ENCODE measurements at regions not wholly inside any gene's neighbourhood (a gene's known extent, or its start where the extent isn't known, plus 50 kb on each side); places are given as distances from the start of the nearest gene placed in this dataset.

DNA sequence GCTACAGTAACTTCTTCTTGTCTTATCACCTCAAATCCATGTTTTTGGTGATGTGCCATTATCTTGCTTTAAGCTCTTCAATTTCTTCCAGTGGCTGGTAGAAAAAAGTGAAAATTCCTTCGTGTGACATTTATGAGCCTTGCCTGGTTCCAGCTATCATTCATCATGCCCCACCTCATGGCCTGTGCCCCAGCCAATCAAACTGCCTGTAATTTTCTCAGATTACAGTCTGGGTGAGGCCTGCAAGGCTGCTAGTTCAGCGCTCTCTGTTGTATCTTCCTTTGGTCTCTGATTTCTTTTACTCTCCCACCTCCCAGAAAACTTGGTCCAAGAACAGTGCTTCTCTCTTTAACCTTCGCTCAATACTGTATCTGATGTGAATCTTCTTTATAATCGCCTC, 249.3 kb upstream of the ZNF717 start:
- no peak for DNase-seq (ENCODE audit: extremely low spot score, unreplicated experiment)
- no peaks in the 10 kb centered on the region for H3K36me3 Mint-ChIP-seq (ENCODE audit: unreplicated experiment)

DNA sequence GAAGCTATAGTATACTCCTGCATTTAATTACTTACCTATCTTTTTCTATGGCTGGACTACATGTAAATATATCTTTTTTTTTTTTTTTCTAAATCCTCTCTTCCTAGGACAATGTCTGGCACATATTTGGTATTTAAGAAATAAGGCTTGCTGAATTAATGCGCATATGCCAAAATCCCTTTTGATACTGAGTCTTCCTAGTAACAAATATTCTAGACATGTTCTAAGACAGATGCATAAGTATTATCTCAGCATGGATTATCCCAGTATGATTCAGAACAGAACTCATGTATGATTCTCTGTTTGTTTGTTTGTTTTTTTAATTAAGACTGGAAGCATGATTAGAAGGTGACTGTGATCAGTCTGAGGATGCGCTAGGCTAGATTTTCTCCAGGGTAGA, 249.8 kb upstream of the ZNF717 start:
- Mint-ChIP-seq H3K27ac (ENCODE audit: unreplicated experiment) (no peak overlapping the region), H3K4me1 (ENCODE audit: unreplicated experiment) (peaks cover 3% of the 10 kb centered on the region), H3K4me3 (ENCODE audit: unreplicated experiment) (no peak overlapping the region)

More for the DNA sequence above, 249.3 kb upstream of the ZNF717 start:
- Mint-ChIP-seq H3K27ac (ENCODE audit: unreplicated experiment) (no peak overlapping the region), H3K4me3 (ENCODE audit: unreplicated experiment) (no peak overlapping the region), H3K27me3 (ENCODE audit: unreplicated experiment) (no peaks in the 10 kb centered on the region), H3K4me1 (ENCODE audit: unreplicated experiment) (peaks cover 3% of the 10 kb centered on the region), H3K9me3 (ENCODE audit: unreplicated experiment) (peaks cover 3% of the 10 kb centered on the region)
- TF ChIP-seq, protein P1, sequence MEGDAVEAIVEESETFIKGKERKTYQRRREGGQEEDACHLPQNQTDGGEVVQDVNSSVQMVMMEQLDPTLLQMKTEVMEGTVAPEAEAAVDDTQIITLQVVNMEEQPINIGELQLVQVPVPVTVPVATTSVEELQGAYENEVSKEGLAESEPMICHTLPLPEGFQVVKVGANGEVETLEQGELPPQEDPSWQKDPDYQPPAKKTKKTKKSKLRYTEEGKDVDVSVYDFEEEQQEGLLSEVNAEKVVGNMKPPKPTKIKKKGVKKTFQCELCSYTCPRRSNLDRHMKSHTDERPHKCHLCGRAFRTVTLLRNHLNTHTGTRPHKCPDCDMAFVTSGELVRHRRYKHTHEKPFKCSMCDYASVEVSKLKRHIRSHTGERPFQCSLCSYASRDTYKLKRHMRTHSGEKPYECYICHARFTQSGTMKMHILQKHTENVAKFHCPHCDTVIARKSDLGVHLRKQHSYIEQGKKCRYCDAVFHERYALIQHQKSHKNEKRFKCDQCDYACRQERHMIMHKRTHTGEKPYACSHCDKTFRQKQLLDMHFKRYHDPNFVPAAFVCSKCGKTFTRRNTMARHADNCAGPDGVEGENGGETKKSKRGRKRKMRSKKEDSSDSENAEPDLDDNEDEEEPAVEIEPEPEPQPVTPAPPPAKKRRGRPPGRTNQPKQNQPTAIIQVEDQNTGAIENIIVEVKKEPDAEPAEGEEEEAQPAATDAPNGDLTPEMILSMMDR (IDR thresholded peaks at IDR 0.05) = no peak

DNA sequence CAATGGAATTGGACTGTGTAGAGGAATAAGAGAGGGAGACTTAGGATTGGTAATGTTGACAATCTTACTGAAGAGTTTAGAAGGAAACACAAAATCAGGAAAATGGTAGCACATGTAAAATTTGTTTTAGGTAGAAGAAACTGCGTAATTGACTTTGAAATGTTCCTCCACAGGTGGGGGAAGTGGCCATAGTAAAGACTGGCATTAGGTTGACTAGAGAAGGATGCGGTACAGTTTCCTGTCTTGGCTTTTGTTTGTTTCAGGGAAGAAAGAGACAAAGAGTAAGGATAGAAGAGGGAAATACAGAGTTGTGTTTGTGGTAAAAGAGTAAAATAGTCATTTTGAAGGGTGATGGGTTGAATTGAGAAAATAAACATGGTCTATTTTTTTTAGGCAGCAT, 253.6 kb upstream of the ZNF717 start:
- Mint-ChIP-seq H3K27me3 (ENCODE audit: unreplicated experiment) (no peaks in the 10 kb centered on the region), H3K36me3 (ENCODE audit: unreplicated experiment) (no peaks in the 10 kb centered on the region), H3K9me3 (ENCODE audit: unreplicated experiment) (peaks cover 3% of the 10 kb centered on the region)

More for the DNA sequence above, 249.8 kb upstream of the ZNF717 start:
- Mint-ChIP-seq H3K36me3 (ENCODE audit: unreplicated experiment) (no peaks in the 10 kb centered on the region), H3K27me3 (ENCODE audit: unreplicated experiment) (no peaks in the 10 kb centered on the region), H3K9me3 (ENCODE audit: unreplicated experiment) (peaks cover 3% of the 10 kb centered on the region)
- TF ChIP-seq, protein P1 (IDR thresholded peaks at IDR 0.05) = no peak
- no peak for DNase-seq (ENCODE audit: extremely low spot score, unreplicated experiment)

DNA sequence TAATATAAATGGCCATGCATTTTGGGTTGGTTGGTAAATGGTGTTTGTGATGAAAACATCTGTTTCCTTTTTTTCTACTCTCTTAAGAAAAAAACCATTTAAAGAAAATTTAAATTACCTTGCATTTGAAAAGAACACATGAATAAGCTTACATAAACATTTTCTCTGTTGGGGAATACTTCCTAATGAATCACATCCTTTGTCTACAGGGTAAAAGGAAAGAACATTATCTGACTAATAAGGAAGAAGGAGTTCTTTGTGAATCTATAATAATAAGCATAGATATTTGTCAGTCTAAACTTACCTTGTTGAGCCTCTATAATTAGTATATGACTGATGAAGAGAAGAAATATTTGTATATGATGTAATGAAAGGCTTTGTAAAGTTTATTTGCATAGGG, 254.1 kb upstream of the ZNF717 start:
- H3K36me3 Mint-ChIP-seq (ENCODE audit: unreplicated experiment) = no peaks in the 10 kb centered on the region
- TF ChIP-seq, protein P1 (IDR thresholded peaks at IDR 0.05) = no peak
- H3K4me3 Mint-ChIP-seq (ENCODE audit: unreplicated experiment) = no peak overlapping the region
- no peak overlapping the region for H3K27ac Mint-ChIP-seq (ENCODE audit: unreplicated experiment)
- H3K27me3 Mint-ChIP-seq (ENCODE audit: unreplicated experiment) = no peaks in the 10 kb centered on the region
- H3K4me1 Mint-ChIP-seq (ENCODE audit: unreplicated experiment) = peaks cover 19% of the 10 kb centered on the region
- no peak for DNase-seq (ENCODE audit: extremely low spot score, unreplicated experiment)
- peaks cover 3% of the 10 kb centered on the region for H3K9me3 Mint-ChIP-seq (ENCODE audit: unreplicated experiment)

More for the DNA sequence above, 253.6 kb upstream of the ZNF717 start:
- no peak overlapping the region for H3K4me3 Mint-ChIP-seq (ENCODE audit: unreplicated experiment)
- no peak overlapping the region for H3K27ac Mint-ChIP-seq (ENCODE audit: unreplicated experiment)
- peaks cover 16% of the 10 kb centered on the region for H3K4me1 Mint-ChIP-seq (ENCODE audit: unreplicated experiment)
- TF ChIP-seq, protein P1 (IDR thresholded peaks at IDR 0.05) = no peak
- no peak for DNase-seq (ENCODE audit: extremely low spot score, unreplicated experiment)

DNA sequence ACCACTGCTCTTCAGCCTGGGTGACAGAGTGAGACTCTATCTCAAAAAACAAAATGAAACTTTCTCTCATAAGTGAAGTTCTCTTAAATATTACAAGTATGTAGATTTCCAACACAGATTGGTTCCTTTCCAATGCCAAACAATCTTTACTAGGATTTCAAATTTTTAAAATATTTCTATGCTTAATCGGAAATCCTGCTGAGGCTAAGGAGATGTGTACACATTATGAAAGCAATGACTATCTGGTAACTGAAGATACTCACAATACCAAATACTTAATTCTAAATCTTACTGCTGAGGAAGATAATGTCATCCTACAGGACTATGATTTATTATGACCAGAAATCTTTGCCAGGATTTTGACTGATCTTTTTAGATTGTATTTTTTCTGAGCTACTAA, 255.6 kb upstream of the ZNF717 start:
- DNase-seq (ENCODE audit: extremely low spot score, unreplicated experiment) = no peak
- Mint-ChIP-seq H3K9me3 (ENCODE audit: unreplicated experiment) (no peaks in the 10 kb centered on the region), H3K27ac (ENCODE audit: unreplicated experiment) (peak overlapping the region; percentile 75), H3K36me3 (ENCODE audit: unreplicated experiment) (no peaks in the 10 kb centered on the region), H3K4me1 (ENCODE audit: unreplicated experiment) (peaks cover 32% of the 10 kb centered on the region), H3K4me3 (ENCODE audit: unreplicated experiment) (no peak overlapping the region), H3K27me3 (ENCODE audit: unreplicated experiment) (no peaks in the 10 kb centered on the region)
- TF ChIP-seq, protein P1 (IDR thresholded peaks at IDR 0.05) = no peak

All from osteocyte (in vitro differentiated cells).